K562 (cell line): ENCODE measurements at regions not wholly inside any gene's neighbourhood (a gene's known extent, or its start where the extent isn't known, plus 50 kb on each side); places are given as distances from the start of the nearest gene placed in this dataset.

Experiments
- ATAC-seq: fragments of 200-7000 bp; cut with Tn5 transposase; 3 replicates; pipeline ENCODE4 v1.9.1; 2020; ENCODE audit warnings: moderate library complexity
- BruUV-seq: library from RNA; stranded (reverse); fragments of 400-500 nt; replicated peaks from 2 replicates; lab custom pipeline; 2021; lab: Mats Ljungman, UMichigan
- CTCF ChIA-PET: fragments of 300-600 bp; formaldehyde crosslinking; extraction: SDS; loops from one replicate; lab custom pipeline; 2021; ENCODE audit warnings: low intra/inter-chr PET ratio; lab: Yijun Ruan, JAX
- POLR2A ChIA-PET: fragments of 300-600, 350-650 bp; sonication (Branson Sonifier 250); formaldehyde crosslinking; extraction: SDS; loops from one replicate; lab custom pipeline; 2021; ENCODE audit warnings: antibody characterized with exemption, inconsistent platforms; lab: Yijun Ruan, JAX
- DNase-seq, 4 experiments: peaks; one replicate each; pipeline versions ENCODE4 v3.0.0 to v3.0.0-alpha.2; 2011 to 2018; ENCODE audit warnings: low spot score in 3 of 4, mixed read lengths in 3 of 4; ENCODE audit errors: extremely low read depth in 1 of 4
- FAIRE-seq: peaks from 2 replicates; lab custom pipeline; 2011; peaks lifted over from hg19 to GRCh38; lab: Jason Lieb, UNC
- H2AFZ ChIP-seq: 2 replicates; pipeline ENCODE4 v1.6.0; 2011; ENCODE audit warnings: low read depth, low read length, control low read depth, inconsistent platforms
- H3K27ac ChIP-seq: fragments of 200-600 bp; 3 replicates; pipeline ENCODE4 v1.8.0; 2011; ENCODE audit warnings: low read depth, mild to moderate bottlenecking, control low read depth, inconsistent platforms, low read length, moderate library complexity, mixed read lengths; ENCODE audit errors: extremely low read depth
- H3K27me3 ChIP-seq, 2 experiments: fragments of 300-600 bp in 1 of 2; 2 replicates in 1 of 2; 3 replicates in 1 of 2; pipeline versions ENCODE4 v1.6.0 to v1.8.0; 2011; ENCODE audit warnings: inconsistent platforms in 2 of 2, low read length in 2 of 2, mild to moderate bottlenecking in 1 of 2, mixed read lengths in 1 of 2, moderate library complexity in 1 of 2; ENCODE audit not compliant: control insufficient read depth in 2 of 2, insufficient read depth in 2 of 2
- H3K36me3 ChIP-seq: fragments of 300-600 bp; 3 replicates; pipeline ENCODE4 v1.8.0; 2011; ENCODE audit warnings: mild to moderate bottlenecking, low read length, inconsistent platforms; ENCODE audit not compliant: control insufficient read depth, insufficient read depth
- H3K4me1 ChIP-seq, 2 experiments: fragments of 200-600 bp in 1 of 2; replicated peaks in 1 of 2; 2 replicates in 1 of 2; 3 replicates in 1 of 2; pipeline versions ENCODE4 v1.5.1 to v1.8.0; 2011; ENCODE audit warnings: inconsistent platforms in 2 of 2, low read length in 2 of 2, mild to moderate bottlenecking in 1 of 2, mixed read lengths in 1 of 2, moderate library complexity in 1 of 2; ENCODE audit not compliant: control insufficient read depth in 2 of 2, insufficient read depth in 2 of 2
- H3K4me2 ChIP-seq: 2 replicates; pipeline ENCODE4 v1.6.1; 2011; ENCODE audit warnings: low read length, control low read depth, inconsistent platforms, mixed read lengths; ENCODE audit not compliant: insufficient read depth
- H3K4me3 ChIP-seq: fragments of 200-600 bp; sonication (generic), shearing (Covaris generic); 2 replicates; pipeline ENCODE4 v1.5.1; 2016; ENCODE audit warnings: control low read depth, inconsistent platforms
- H3K79me2 ChIP-seq: fragments of 200-600 bp; 3 replicates; pipeline ENCODE4 v1.8.0; 2011; ENCODE audit warnings: low read length, inconsistent platforms; ENCODE audit not compliant: control insufficient read depth, insufficient read depth
- H3K9ac ChIP-seq, 2 experiments: 2 replicates each; pipeline versions ENCODE4 v1.6.0 to v1.6.1; 2011; ENCODE audit warnings: low read depth in 2 of 2, low read length in 2 of 2, control low read depth in 1 of 2, inconsistent platforms in 1 of 2, mild to moderate bottlenecking in 1 of 2, mixed read lengths in 1 of 2; ENCODE audit not compliant: insufficient read depth in 1 of 2
- H3K9me1 ChIP-seq: one replicate; pipeline ENCODE4 v1.6.0; 2011; ENCODE audit warnings: inconsistent platforms, mild to moderate bottlenecking, low read length, moderate library complexity; ENCODE audit not compliant: control insufficient read depth, insufficient read depth
- H3K9me3 ChIP-seq: replicated peaks from 2 replicates; pipeline ENCODE4 v1.5.1; 2011; ENCODE audit warnings: low read depth, low read length, inconsistent platforms; ENCODE audit not compliant: control insufficient read depth, insufficient read depth
- H4K20me1 ChIP-seq: replicated peaks from 2 replicates; pipeline ENCODE4 v1.6.1; 2011; ENCODE audit warnings: low read length, inconsistent platforms, mixed read lengths; ENCODE audit not compliant: control insufficient read depth, insufficient read depth
- CEBPB ChIP-seq: fragments of 450-650 bp; IDR thresholded peaks from 2 replicates; pipeline ENCODE4 v1.6.1; 2016; ENCODE audit warnings: missing genetic modification characterization, missing compliant biosample characterization
- CEBPZ ChIP-seq: fragments of 150-350 bp; IDR thresholded peaks from 2 replicates; pipeline ENCODE4 v1.6.1; 2014; ENCODE audit warnings: low read depth, mild to moderate bottlenecking, low read length, borderline replicate concordance
- HLTF ChIP-seq: fragments of 450-650 bp; IDR thresholded peaks from 2 replicates; pipeline ENCODE4 v1.6.1; 2016
- HNRNPLL ChIP-seq: fragments of 200-400 bp; formaldehyde crosslinking; IDR thresholded peaks from 2 replicates; pipeline ENCODE4 v1.6.1; 2017; ENCODE audit warnings: low read length, low read depth, mild to moderate bottlenecking; ENCODE audit not compliant: poor library complexity, severe bottlenecking
- MAFK ChIP-seq: IDR thresholded peaks from 2 replicates; pipeline ENCODE4 v1.6.1; 2011; ENCODE audit warnings: low read length, improper control_type of control experiment
- PHB ChIP-seq: fragments of 250-450 bp; sonication (Bioruptor Pico); IDR thresholded peaks from 2 replicates; pipeline ENCODE4 v1.5.0; 2021
- RBM17 ChIP-seq: fragments of 200-400 bp; formaldehyde crosslinking; IDR thresholded peaks from 2 replicates; pipeline ENCODE4 v1.6.1; 2017; ENCODE audit warnings: low read depth, mild to moderate bottlenecking, low read length, borderline replicate concordance
- RHOXF2B ChIP-seq: fragments of 250-450 bp; sonication (Bioruptor Pico); conservative IDR thresholded peaks from 2 replicates; pipeline ENCODE4 v1.5.1; 2021
- SMAD1 ChIP-seq: fragments of 150-350 bp; IDR thresholded peaks from 2 replicates; pipeline ENCODE4 v1.6.1; 2014; ENCODE audit warnings: low read length, low read depth; ENCODE audit not compliant: partially characterized antibody
- SMARCA5 ChIP-seq: fragments of 450-650 bp; IDR thresholded peaks from 2 replicates; pipeline ENCODE4 v1.6.1; 2016
- SRSF9 ChIP-seq: fragments of 200-400 bp; formaldehyde crosslinking; IDR thresholded peaks from 2 replicates; pipeline ENCODE4 v1.6.1; 2017; ENCODE audit warnings: low read depth, low read length, borderline replicate concordance
- TAF9B ChIP-seq: fragments of 450-650 bp; IDR thresholded peaks from 2 replicates; pipeline ENCODE4 v1.6.1; 2018; ENCODE audit warnings: mild to moderate bottlenecking; ENCODE audit not compliant: partially characterized antibody
- ZBTB11 ChIP-seq, 3 experiments: fragments of 200-800 bp in 1 of 3; fragments of 250-450 bp in 1 of 3; fragments of 450-650 bp in 1 of 3; sonication (Bioruptor Pico) in 1 of 3; sonication (Bioruptor generic) in 1 of 3; formaldehyde crosslinking in 1 of 3; IDR thresholded peaks; 2 replicates each; pipeline versions ENCODE4 v1.6.1 to v1.8.0; 2016 to 2022; ENCODE audit warnings: mild to moderate bottlenecking in 2 of 3, missing genetic modification characterization in 2 of 3, missing compliant biosample characterization in 1 of 3, moderate library complexity in 1 of 3
- ZBTB8A ChIP-seq: fragments of 450-650 bp; IDR thresholded peaks from 2 replicates; pipeline ENCODE4 v1.6.1; 2018; ENCODE audit warnings: mild to moderate bottlenecking, moderate library complexity; ENCODE audit not compliant: partially characterized antibody
- ZFX ChIP-seq: sonication (generic); formaldehyde crosslinking; IDR thresholded peaks from 2 replicates; pipeline ENCODE4 v1.8.0; 2022; ENCODE audit warnings: mild to moderate bottlenecking, missing genetic modification reagents, moderate library complexity
- in situ Hi-C: fragments of 300-500 bp; cut with MboI; formaldehyde crosslinking; loops from 4 replicates; pipeline ENCODE4 v1.15.0; 2018; ENCODE audit warnings: inconsistent platforms, mixed read lengths
- intact Hi-C: fragments of 100-400 bp; cut with micrococcal nuclease; formaldehyde crosslinking; loops from 2 replicates; pipeline ENCODE4 v1.14.2; 2022
- TF ChIP-seq, protein P1 (sequence below): sonication (generic); formaldehyde crosslinking; IDR thresholded peaks from 2 replicates; pipeline ENCODE4 v1.8.0; 2022; ENCODE audit warnings: mild to moderate bottlenecking, low read depth, missing genetic modification reagents

DNA sequence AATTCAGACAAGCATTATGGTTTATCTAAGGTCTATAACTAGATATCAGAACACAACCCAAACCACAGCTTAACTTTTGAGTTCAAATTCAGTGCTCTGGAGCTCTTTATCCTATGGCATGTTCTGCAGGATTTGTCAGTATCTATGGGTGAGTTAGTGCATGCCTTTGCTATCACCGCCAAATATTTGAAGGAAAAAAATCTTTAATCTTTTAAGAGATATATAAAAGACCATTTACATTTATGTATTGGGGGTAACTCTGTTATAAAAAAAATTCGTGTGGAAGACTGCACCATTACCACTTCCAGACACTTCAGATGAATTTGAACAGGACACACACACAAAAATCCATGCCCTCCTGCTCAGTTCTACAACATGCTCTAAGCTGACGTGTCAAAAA lies 313.5 kb upstream of the CHORDC1 start (continued):
- TF ChIP-seq, protein P1, sequence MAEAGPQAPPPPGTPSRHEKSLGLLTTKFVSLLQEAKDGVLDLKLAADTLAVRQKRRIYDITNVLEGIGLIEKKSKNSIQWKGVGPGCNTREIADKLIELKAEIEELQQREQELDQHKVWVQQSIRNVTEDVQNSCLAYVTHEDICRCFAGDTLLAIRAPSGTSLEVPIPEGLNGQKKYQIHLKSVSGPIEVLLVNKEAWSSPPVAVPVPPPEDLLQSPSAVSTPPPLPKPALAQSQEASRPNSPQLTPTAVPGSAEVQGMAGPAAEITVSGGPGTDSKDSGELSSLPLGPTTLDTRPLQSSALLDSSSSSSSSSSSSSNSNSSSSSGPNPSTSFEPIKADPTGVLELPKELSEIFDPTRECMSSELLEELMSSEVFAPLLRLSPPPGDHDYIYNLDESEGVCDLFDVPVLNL, result no peak
- no peak for TF ChIP-seq HLTF
- TF ChIP-seq CEBPZ, result no peak
- TF ChIP-seq ZFX (CRISPR knock-in tag), result no peak
- no peak for TF ChIP-seq HNRNPLL
- no peak for TF ChIP-seq RBM17

DNA sequence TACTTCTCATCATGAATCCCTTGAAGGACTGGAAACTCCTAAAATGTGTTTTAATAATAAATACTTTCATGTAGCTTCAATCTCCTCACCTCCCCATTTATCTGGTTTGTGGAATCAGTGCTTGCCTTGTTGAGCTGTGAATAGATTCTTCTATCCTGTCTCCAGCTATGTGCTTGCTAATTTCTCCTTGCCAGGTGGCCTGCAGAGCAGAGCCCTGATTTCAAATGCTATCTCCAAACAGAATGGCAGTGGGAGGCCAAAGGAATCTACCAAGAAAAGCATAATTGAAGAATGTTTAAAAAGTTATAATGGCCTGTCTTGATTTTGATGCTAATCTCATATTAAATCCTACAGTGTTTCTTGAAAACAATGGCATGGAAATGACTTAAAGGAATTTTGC lies 309.3 kb upstream of the CHORDC1 start:
- H3K27me3 ChIP-seq, result no peaks in the 10 kb centered on the region
- DNase-seq, result no peak
- intact Hi-C loops, result no loop called here
- H2AFZ ChIP-seq, result no peak overlapping the region
- ChIA-PET POLR2A (no interaction called here), CTCF (no interaction called here)
- no peak overlapping the region for H3K27ac ChIP-seq
- no peaks in the 10 kb centered on the region for H3K4me1 ChIP-seq
- H3K9ac ChIP-seq, result no peak overlapping the region
- no peaks in the 10 kb centered on the region for H3K36me3 ChIP-seq
- in situ Hi-C loops, result no loop called here
- H3K4me2 ChIP-seq, result no peak overlapping the region
- H3K9me1 ChIP-seq, result no peaks in the 10 kb centered on the region
- H3K4me3 ChIP-seq, result no peak overlapping the region
- H3K9me3 ChIP-seq, result no peaks in the 10 kb centered on the region
- no peaks in the 10 kb centered on the region for H4K20me1 ChIP-seq
- no TSS peak for BruUV-seq
- no peak for ATAC-seq
- no peaks in the 10 kb centered on the region for H3K79me2 ChIP-seq
- FAIRE-seq, result no peak
- TF ChIP-seq CEBPB (tag) (no peak), MAFK (no peak), TAF9B (no peak), ZBTB11 (CRISPR knock-in tag; IDR thresholded peaks at IDR 0.05) (no peak), SRSF9 (no peak), SMAD1 (no peak), RHOXF2B (no peak), SMARCA5 (no peak), PHB (CRISPR knock-in tag) (no peak), ZBTB8A (no peak)
